ENCODE measurements at regions not wholly inside any gene's neighbourhood (a gene's known extent, or its start where the extent isn't known, plus 50 kb on each side); places are given as distances from the start of the nearest gene placed in this dataset.
A peak's percentile ranks its signal among the peaks of the same experiment; 100 is the strongest.

- TF ChIP-seq CTCF (conservative IDR thresholded peaks at IDR 0.05; ENCODE audit: low read depth in 2 of 2) (no peak), STAT1 (IDR thresholded peaks at IDR 0.05; ENCODE audit: unreplicated experiment) (no peak), EZH2phosphoT487 (IDR thresholded peaks at IDR 0.05; ENCODE audit: unreplicated experiment) (no peak), ZNF331 (CRISPR knock-in tag; IDR thresholded peaks at IDR 0.05; ENCODE audit: low read depth) (no peak)
- TF ChIP-seq, protein P1, sequence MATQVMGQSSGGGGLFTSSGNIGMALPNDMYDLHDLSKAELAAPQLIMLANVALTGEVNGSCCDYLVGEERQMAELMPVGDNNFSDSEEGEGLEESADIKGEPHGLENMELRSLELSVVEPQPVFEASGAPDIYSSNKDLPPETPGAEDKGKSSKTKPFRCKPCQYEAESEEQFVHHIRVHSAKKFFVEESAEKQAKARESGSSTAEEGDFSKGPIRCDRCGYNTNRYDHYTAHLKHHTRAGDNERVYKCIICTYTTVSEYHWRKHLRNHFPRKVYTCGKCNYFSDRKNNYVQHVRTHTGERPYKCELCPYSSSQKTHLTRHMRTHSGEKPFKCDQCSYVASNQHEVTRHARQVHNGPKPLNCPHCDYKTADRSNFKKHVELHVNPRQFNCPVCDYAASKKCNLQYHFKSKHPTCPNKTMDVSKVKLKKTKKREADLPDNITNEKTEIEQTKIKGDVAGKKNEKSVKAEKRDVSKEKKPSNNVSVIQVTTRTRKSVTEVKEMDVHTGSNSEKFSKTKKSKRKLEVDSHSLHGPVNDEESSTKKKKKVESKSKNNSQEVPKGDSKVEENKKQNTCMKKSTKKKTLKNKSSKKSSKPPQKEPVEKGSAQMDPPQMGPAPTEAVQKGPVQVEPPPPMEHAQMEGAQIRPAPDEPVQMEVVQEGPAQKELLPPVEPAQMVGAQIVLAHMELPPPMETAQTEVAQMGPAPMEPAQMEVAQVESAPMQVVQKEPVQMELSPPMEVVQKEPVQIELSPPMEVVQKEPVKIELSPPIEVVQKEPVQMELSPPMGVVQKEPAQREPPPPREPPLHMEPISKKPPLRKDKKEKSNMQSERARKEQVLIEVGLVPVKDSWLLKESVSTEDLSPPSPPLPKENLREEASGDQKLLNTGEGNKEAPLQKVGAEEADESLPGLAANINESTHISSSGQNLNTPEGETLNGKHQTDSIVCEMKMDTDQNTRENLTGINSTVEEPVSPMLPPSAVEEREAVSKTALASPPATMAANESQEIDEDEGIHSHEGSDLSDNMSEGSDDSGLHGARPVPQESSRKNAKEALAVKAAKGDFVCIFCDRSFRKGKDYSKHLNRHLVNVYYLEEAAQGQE (IDR thresholded peaks at IDR 0.05; ENCODE audit: unreplicated experiment): no peak
- TF ChIP-seq, protein P2, sequence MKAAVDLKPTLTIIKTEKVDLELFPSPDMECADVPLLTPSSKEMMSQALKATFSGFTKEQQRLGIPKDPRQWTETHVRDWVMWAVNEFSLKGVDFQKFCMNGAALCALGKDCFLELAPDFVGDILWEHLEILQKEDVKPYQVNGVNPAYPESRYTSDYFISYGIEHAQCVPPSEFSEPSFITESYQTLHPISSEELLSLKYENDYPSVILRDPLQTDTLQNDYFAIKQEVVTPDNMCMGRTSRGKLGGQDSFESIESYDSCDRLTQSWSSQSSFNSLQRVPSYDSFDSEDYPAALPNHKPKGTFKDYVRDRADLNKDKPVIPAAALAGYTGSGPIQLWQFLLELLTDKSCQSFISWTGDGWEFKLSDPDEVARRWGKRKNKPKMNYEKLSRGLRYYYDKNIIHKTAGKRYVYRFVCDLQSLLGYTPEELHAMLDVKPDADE (IDR thresholded peaks at IDR 0.05): no peak
Observed at GRCh38 chr5:68803881-68804319, 289.9 kb upstream of the SLC30A5 start (continued).

DNA sequence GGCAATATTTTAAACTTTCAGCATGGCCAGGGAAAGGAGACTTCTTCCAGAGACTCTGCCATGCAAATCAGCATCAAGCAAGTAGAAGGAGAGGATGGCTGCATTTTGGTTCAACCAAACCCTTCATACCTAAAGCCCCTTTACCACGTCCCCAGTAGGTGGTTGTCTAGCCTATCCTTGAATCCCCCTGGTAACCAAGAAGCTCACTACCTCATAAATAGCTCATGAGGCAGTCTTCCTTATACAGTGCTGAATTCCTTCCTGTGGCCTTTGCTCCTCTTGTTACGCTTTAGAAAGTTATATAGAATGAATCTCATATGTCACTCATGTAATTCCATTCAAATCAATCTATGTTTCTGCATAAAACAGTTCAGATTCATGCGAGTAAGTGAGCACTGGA is 289.5 kb upstream of the SLC30A5 start:
- peak overlapping the region; percentile 72 for H2AFZ ChIP-seq
- TF ChIP-seq, protein P2 (IDR thresholded peaks at IDR 0.05): no peak
- TF ChIP-seq STAT1 (IDR thresholded peaks at IDR 0.05; ENCODE audit: unreplicated experiment) (no peak), CREB1 (CRISPR knock-in tag; IDR thresholded peaks at IDR 0.05; ENCODE audit: low read depth) (no peak), CTCF (conservative IDR thresholded peaks at IDR 0.05; ENCODE audit: low read depth in 2 of 2) (no peak), EZH2phosphoT487 (IDR thresholded peaks at IDR 0.05; ENCODE audit: unreplicated experiment) (no peak), ZNF331 (CRISPR knock-in tag; IDR thresholded peaks at IDR 0.05; ENCODE audit: low read depth) (no peak), EZH2 (IDR thresholded peaks at IDR 0.05; ENCODE audit: low read depth, unreplicated experiment) (no peak), JUNB (IDR thresholded peaks at IDR 0.05; ENCODE audit: unreplicated experiment) (no peak), POLR2AphosphoS5 (IDR thresholded peaks at IDR 0.05; ENCODE audit: low read depth) (no peak), ZNF114 (CRISPR knock-in tag; IDR thresholded peaks at IDR 0.05) (no peak), NANOG (IDR thresholded peaks at IDR 0.05; ENCODE audit: borderline replicate concordance) (no peak)
- TF ChIP-seq, protein P1 (IDR thresholded peaks at IDR 0.05; ENCODE audit: unreplicated experiment): no peak

More for the DNA sequence above, 289.5 kb upstream of the SLC30A5 start:
- Histone ChIP-seq H3K36me3 (ENCODE audit: insufficient read depth) (no peaks in the 10 kb centered on the region; the same call in 1 of the 2 replicates), H3K27me3 (ENCODE audit: insufficient read depth) (no peaks in the 10 kb centered on the region), H3K4me2 (no peak overlapping the region), H3K9me2 (ENCODE audit: insufficient read depth) (0 out of 2 replicates have a peak, but pooled peaks cover 3% of the 10 kb centered on the region), H3K4me3 (no peak overlapping the region), H3K27ac (ENCODE audit: low read depth) (no peak overlapping the region), H3F3A (replicated peaks; ENCODE audit: low read depth) (no peaks in the 10 kb centered on the region), H3K4me1 (ENCODE audit: insufficient read depth) (no peaks in the 10 kb centered on the region), H3K79me2 (replicated peaks; ENCODE audit: insufficient read depth) (no peaks in the 10 kb centered on the region), H4K20me1 (replicated peaks; ENCODE audit: insufficient read depth) (no peaks in the 10 kb centered on the region)
- Mint-ChIP-seq H3K4me3 (no peak overlapping the region), H3K27ac (no peak overlapping the region), H3K36me3 (ENCODE audit: low read depth) (peaks cover 16% of the 10 kb centered on the region), H3K27me3 (ENCODE audit: insufficient read depth, low read depth, poor library complexity) (no peaks in the 10 kb centered on the region), H3K9me3 (peaks cover 12% of the 10 kb centered on the region), H3K4me1 (no peaks in the 10 kb centered on the region)
- ATAC-seq (no peak), DNase-seq (ENCODE audit: low spot score) (no peak)

Data from GM23338 (cell line).